Putamen (tissue), 1 donor: ENCODE measurements at regions not wholly inside any gene's neighbourhood (a gene's known extent, or its start where the extent isn't known, plus 50 kb on each side); places are given as distances from the start of the nearest gene placed in this dataset.
"Not testable (repeated sequence)": the region's sequence is repeated elsewhere in the genome, so short reads cannot be mapped to it uniquely, and the experiment has no call there.

Experiments used
- DNase-seq: peaks from one replicate; pipeline ENCODE4 v3.0.0-alpha.2; 2016; ENCODE audit warnings: low spot score

GRCh38 chr10:21463436-21463835 is 62.0 kb downstream of the SKIDA1 start:
- DNase-seq, result no peak

GRCh38 chr10:21458126-21458871 is 67.2 kb downstream of the SKIDA1 start:
- no peak for DNase-seq

GRCh38 chr10:21456160-21456559 is 69.3 kb downstream of the SKIDA1 start:
- DNase-seq, result no peak

- no peak for DNase-seq
Observed at GRCh38 chr10:21452203-21452602, 73.3 kb downstream of the SKIDA1 start.

GRCh38 chr10:21449288-21449966 is 76.1 kb downstream of the SKIDA1 start:
- no peak for DNase-seq

- no peak for DNase-seq
Observed at GRCh38 chr10:21445163-21445562, 80.3 kb downstream of the SKIDA1 start.

- no peak for DNase-seq
Observed at GRCh38 chr10:21441625-21442024, 83.9 kb downstream of the SKIDA1 start.

GRCh38 chr10:21438914-21439313 is 86.6 kb downstream of the SKIDA1 start:
- DNase-seq, result not testable (repeated sequence)

GRCh38 chr10:21437770-21438382 is 87.6 kb downstream of the SKIDA1 start:
- no peak for DNase-seq

- DNase-seq, result no peak
Observed at GRCh38 chr10:21432266-21432665, 93.2 kb downstream of the SKIDA1 start.

GRCh38 chr10:21431799-21432198 is 93.7 kb downstream of the SKIDA1 start:
- DNase-seq, result no peak

GRCh38 chr10:21427804-21428481 is 97.5 kb downstream of the SKIDA1 start:
- no peak for DNase-seq

- DNase-seq, result no peak
Observed at GRCh38 chr10:21424459-21424861, 101.0 kb downstream of the SKIDA1 start.

- no peak for DNase-seq
Observed at GRCh38 chr10:21423850-21424249, 101.6 kb downstream of the SKIDA1 start.

GRCh38 chr10:21423338-21423737 is 102.1 kb downstream of the SKIDA1 start:
- DNase-seq, result no peak

GRCh38 chr10:21421794-21422193 is 103.7 kb downstream of the SKIDA1 start:
- no peak for DNase-seq

- DNase-seq, result no peak
Observed at GRCh38 chr10:21421016-21421415, 104.5 kb downstream of the SKIDA1 start.

- DNase-seq, result not testable (repeated sequence)
Observed at GRCh38 chr10:21418981-21419576, 106.4 kb downstream of the SKIDA1 start.

GRCh38 chr10:21417172-21417712 is 108.2 kb downstream of the SKIDA1 start:
- DNase-seq, result no peak

- DNase-seq, result no peak
Observed at GRCh38 chr10:21413680-21414079, 111.8 kb downstream of the SKIDA1 start.

GRCh38 chr10:21413268-21413667 is 112.2 kb downstream of the SKIDA1 start:
- no peak for DNase-seq
